ENCODE measurements at regions not wholly inside any gene's neighbourhood (a gene's known extent, or its start where the extent isn't known, plus 50 kb on each side); places are given as distances from the start of the nearest gene placed in this dataset.
"Not testable (repeated sequence)": the region's sequence is repeated elsewhere in the genome, so short reads cannot be mapped to it uniquely, and the experiment has no call there.

DNA sequence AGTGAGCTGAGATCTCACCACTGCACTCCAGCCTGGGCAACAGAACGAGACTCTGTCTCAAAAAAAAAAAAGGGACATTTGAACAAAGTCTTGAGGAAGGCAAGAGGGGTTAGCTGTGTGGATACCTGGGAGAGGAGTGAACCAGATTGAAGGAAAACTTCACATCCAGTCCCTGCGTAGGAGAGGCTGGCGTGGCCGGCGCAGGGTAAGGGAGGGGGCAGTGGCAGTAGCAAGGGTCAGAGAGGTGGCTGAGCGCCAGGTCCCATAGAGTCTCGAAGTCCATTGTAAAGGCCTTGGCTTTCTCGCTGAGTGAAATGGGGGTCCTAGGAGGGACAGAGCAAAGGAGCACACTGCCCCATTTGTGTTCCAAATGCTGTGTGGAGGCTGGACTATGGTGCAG lies 171.8 kb upstream of the WSCD1 start:
- DNase-seq (ENCODE audit: low read depth in 3 of 3): no peak

DNA sequence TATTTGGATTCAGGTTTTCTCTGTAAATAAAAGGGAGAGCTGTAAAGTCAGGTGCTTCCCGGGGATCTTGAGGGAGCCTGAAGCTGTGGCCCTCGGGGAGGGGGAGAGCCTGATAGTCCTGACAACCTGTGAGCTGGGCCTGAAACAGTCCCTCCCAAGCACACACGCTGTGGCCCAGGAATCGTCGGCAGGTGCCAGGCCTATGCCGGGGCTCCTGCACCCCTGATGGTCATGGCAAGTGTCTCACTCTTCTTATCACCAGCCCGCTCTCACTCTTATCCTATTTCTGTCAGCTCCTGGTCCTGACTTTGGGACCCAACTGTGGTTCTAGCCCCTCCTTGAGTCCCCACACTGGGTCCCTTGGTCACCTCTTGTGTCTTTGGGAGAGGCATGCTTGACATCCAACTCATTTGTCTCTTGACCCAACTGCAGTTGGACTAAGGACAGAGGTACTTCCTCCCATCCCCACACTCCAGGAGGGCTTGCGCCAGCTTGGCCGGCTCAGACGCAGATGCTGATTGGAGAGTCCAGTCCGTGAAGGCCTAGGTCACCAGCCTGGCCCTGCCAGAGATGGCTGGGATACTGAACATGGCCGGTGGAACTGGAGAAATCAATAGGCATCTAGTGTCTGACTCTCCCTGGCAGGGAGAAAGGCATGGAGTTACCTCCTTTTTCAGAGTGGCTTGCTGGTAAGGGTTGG lies 170.5 kb upstream of the WSCD1 start:
- DNase-seq (ENCODE audit: low read depth in 3 of 3): no peak

DNA sequence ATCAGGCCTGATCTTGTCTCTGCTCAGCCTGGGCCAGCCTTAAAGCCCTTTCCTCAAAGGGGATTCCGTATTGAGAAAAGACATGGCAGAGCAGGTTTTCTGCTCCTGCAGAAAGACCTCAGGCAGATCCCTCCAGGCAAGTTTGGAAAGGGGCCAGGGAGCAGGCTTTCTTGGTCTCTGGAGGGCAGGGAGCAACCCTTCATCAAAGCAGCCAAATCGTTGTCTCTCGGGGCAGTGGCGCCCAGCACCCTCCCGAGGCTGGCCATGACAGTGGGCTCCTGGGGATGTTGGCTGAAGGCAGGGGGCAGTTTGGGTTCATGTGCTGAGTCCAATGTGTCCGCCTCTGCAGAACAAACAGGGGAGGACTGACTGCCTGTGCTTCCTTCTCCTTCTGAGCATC lies 168.4 kb upstream of the WSCD1 start:
- no peak for DNase-seq (ENCODE audit: low read depth in 3 of 3)

DNA sequence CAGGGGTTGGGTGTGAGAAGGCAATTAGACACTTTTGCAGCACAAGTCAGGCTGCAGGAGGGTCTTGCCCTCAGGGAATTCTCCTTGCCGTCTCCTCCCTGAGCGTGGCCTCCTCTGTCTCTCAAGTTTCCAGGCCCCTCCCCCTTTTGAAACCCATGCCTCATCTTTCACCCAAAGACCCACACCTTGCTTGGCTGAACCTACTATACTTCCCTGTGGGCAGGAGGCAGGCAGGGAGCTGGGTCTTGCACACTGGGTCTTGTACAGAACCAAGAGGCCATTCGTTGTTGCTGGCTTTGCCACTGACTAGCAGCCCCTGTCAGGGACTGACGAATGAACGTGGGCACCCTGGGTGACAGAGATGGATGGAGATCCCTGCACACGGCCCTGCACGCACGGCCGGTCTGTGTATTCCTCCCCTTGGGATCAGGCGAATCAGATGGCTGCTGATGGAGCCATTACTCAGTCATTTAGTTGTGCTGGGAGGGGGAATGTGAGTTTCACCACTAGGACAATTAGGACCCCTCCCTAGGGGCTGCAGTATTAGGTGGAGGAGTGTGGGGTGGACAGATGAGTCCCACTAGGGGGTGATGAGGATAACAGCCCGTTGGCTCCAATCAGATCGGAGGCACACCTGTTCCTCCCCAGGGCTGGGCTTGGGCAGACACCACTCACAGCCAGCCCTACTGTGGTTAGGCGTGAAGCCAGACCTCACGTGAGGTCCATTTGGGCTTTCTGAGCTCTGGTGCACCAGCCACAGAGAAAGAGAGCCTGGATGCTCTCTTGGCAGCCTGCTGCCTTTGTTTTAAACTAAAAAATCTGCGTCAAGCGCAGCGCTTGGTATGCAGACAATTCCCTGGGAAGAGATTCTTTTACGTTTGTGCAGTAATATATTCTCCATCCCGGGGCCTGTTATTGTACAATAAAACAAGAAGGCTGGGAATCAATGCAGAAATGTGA lies 167.7 kb upstream of the WSCD1 start:
- no peak for DNase-seq (ENCODE audit: low read depth in 3 of 3)

DNA sequence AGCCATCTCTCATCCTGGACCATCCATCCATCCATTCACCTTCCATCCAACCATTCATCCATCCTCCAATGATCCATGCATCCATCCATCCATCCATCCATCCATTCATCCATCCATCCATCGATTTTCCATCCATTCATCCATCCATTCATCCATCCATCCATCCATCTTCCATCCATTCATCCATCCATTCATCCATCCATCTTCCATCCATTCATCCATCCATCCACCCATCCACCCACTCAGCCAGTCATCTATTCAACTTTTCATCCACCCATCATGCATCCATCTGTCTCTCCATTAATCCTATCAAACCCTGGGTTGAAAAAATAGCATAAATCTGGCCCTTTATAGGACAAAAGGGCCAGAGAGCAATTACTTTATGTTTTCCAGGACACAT lies 158.3 kb upstream of the WSCD1 start:
- DNase-seq (ENCODE audit: low read depth in 3 of 3): no peak

DNA sequence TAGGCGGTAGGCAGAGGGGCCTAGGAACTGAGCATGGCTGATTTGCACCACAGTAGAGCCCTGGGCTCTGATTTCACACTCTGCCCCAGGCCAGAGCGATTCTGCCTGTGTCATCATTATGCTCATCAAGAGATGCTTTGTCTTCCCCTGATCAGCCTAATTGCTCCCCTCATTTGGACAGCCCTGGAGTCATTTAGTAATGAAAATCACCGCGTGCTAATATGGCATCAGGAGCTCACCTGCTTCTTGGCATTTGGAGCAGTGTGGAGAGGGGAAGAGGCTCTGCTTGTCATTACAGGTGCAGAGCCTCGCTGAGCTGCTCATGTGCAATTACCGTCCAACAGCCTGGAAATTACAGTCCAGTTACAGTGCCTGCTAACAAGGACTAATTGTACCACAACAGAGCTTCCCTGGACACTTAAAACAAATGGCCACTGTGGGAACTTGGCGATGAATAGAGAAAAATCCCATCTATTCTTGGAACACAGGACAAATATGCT lies 157.1 kb upstream of the WSCD1 start:
- DNase-seq (ENCODE audit: low read depth in 3 of 3): no peak

DNA sequence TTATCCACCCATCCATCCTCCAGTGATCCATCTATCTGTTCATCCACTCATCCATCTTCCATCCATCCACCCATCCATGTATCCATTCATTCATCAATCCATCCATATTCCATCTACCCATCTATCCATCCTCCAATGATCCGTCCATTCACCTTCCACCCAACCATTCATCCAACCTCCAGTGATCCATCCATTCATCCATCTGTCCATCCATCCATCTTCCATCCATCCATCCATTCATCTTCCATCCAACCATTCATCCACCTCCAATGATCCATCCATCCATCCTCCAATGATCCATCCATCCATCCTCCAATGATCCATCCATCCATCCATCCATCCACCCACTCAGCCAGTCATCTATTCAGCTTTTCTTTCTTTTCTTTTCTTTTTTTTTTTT lies 156.5 kb upstream of the WSCD1 start:
- no peak for DNase-seq (ENCODE audit: low read depth in 3 of 3)

DNA sequence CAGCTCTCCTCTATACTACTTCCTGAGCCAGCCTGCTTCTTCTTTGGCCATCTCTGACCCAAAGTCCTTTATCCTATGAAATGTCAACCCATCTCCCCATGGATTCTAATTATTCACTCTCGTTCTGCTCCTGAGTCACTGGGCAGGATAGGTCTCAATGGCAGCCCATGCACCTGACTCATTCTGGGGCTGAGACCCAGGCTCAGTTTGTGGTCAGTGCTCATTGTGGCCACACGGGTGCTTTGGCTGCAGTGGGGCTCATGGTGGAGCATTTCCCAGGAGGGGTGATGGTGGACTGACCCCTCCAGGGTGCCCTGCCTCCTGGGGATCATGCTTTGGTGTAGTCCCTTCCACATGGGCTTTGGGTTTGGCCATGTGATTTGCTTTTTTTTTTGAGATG lies 154.8 kb upstream of the WSCD1 start:
- no peak for DNase-seq (ENCODE audit: low read depth in 3 of 3)

DNA sequence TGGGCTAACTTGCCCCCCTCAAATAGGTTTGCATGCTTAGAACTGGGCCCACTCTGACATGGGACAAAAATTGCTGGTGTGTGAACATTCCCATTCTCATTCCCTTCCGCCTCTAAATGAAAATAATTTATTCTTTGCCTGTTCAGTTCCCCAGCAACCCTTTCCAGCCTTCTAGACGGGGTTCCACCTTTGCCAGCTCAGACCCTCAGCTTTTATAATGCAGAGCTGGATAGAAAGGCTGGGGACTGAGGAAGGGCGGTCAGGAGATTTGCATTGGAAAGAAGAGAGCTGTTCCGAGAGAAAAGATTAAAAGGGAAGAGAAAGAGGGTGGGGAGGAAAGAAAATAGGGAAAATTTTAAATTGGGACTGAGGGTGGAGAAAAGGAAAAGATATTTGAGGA lies 151.1 kb upstream of the WSCD1 start:
- DNase-seq (ENCODE audit: low read depth in 3 of 3): no peak

DNA sequence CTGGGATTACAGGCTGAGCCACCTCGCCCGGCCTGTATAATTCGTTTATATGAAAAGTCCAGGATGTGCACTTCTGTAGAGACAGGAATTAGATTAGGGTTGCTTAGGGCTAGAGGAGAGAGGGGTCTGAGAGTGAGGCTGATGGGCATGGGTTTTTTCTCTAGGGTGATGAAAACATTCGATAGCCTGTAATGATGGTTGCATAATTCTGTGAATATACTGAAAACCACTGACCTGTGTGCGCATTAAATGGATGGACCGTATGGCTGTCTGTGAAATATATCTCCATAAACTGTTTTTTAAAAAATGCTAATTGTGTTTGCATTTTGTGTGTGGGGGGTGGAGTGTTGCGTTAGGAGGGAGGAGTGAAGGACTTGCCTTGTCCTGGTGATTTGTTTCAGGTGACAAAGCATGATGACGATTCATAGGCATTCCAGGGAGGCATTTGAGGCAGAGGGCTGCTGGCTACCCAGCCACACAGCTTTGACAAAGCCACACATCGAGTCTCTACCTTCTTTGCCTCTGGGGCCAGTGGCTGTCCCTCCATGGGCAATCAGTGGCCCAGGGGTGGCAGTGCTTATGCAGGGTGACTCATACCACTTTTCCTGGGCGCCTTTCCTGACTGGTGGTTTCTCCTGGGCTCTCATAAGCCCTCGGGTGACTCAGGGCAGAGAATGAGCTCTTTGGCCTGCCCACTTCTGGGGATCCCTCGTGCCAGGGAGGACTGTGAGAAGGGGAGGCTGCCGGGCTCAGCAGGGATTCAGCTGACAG lies 148.5 kb upstream of the WSCD1 start:
- no peak for DNase-seq (ENCODE audit: low read depth in 3 of 3)

DNA sequence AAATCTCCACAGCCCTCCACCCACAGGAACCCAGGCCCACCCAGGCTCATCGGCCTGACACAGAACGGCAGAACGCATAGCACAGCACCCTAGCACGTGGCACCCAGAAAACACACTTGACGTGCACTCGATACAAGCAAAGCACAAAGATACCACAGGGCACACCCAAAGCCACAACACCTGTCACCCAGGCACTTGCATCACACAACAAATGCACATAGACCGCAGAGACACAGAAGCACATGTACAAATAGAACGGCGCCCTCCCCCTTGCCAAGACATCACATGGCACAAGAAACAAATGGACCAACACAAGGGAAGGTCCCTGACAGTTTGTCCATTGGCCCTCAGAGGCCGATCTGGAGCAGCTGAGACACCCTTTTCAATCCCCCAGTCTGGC lies 147.7 kb upstream of the WSCD1 start:
- DNase-seq (ENCODE audit: low read depth in 3 of 3): no peak

DNA sequence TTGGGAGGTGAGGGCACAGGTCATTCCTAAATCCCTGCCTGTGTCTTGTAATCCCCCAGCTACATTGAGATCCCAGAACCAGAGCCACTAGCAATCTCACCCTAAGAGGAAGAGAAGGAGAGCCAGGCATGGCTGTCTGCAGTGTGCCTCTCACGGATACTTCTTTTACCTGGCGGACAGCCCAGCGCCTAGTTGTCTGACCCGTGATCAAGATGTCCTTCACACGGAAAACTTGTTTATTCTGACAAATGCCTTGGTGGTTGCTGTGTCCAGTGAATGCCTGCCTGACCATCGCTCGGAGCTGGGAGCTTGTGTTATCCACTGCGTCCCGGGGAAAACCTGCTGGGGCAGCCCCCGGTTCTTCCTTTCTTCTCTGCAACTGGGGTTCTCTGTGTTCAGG lies 140.5 kb upstream of the WSCD1 start:
- DNase-seq (ENCODE audit: low read depth in 3 of 3): no peak

DNA sequence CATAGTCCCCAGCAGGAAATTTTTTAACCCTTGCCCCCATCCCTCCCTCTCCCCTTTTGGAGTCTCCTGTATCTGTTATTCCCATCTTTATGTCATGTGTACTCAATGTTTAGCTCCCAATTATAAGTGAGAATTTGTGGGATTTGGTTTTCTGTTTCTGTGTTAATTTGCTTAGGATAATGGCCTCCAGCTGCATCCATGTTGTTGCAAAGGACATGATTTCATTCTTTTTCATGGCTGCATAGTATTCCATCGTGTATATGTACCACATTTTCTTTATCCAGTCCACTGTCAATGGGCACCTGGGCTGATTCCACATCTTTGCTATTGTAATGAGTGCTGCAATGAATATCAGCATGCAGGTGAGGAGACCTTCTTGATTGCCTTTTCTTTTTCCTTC lies 139.6 kb upstream of the WSCD1 start:
- not testable (repeated sequence) for DNase-seq (ENCODE audit: low read depth in 3 of 3)

DNA sequence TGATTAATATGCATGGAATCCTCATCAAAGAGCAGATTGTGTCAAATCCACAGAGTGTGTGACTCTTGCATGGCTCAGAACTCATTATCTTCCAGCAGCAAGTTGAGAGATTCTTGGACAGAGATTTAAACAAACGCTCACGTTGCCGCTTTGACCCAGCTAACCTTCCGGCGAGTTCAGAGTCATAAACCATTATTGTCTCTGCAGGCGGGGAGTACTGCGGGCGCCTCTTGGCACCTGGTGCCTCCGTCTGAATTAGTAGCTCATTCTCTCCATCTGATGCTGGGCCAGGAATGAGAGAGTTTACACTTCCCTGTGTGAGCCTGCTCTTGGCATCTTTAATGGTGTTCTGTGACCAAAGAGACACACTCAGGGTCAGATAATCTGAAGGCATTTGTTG lies 138.6 kb upstream of the WSCD1 start:
- no peak for DNase-seq (ENCODE audit: low read depth in 3 of 3)

DNA sequence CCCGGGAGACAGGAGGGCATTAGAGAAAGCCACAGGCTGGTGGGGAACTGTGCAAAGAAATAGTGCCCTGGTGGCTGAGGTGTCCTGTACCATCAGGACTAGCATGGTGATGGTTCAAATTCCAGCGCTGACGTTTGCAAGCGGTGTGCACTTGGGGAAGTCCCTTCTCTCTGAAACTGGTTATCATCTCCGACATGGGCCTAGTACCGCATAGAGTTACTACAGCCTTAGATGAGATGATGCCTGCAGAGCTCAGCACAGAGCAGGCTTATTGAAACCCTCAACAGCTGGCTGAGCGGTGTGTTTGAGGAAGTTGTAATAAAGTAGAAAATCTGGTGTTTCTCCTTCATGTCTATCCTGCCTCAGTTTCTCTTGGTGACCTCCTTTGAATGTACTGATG lies 136.7 kb upstream of the WSCD1 start:
- DNase-seq (ENCODE audit: low read depth in 3 of 3): no peak

DNA sequence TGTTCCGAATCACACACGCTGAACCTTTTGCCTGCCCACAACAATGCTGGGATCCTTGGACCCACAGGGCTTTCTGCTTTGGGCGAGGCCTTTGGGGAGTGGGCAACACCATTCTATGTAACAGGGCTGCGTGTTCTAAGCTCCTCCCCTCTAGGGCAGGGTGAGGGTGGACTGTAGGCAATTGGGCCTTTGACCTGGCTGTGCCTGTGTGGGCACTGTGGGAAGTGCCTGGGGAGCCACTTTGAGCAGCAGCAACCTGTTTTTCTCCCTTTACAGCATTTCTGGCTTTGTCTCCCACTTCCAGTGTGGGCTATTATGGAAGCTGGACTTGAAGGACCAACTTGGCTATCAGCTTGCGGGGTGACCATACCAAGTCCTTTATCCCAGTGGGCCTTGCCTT lies 128.9 kb upstream of the WSCD1 start:
- no peak for DNase-seq (ENCODE audit: low read depth in 3 of 3)

DNA sequence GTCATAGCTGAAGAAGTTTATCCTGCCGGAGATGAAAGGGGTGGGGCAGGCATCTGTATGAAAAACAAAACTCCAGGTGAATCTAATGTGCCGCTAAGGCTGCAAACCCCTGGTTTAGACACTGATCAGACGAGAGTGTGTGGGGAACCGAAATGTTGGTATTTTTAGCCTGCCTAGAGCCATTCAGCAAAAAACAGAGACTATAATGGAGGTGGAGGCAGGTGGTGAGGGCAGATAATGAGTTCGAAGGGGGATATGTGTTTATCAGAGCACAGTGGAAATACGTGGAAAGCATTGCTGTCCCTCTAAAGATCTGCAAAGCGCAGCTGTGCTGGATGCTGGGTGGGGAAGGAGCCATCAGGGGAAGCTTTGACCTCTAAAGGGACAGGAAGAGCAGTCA lies 127.5 kb upstream of the WSCD1 start:
- no peak for DNase-seq (ENCODE audit: low read depth in 3 of 3)

DNA sequence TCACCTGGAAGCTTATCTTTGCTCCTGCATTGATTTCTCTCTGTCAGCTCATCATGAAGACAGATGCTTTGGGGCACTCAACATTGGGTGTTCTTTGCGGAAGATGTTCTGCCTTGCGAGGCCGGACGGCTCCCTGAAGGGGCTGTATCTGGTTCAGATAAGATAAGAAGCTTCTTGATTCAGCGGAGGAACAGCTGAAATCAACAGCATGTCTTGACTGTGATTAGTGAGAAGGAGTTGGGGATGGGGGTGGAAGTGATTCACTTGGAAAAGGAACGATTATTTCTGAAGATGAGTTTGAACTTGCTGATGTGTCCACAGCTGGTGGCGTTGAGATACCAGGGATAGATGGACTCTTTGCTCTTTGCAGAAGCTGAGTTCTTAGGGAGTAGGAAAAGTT lies 126.9 kb upstream of the WSCD1 start:
- no peak for DNase-seq (ENCODE audit: low read depth in 3 of 3)

DNA sequence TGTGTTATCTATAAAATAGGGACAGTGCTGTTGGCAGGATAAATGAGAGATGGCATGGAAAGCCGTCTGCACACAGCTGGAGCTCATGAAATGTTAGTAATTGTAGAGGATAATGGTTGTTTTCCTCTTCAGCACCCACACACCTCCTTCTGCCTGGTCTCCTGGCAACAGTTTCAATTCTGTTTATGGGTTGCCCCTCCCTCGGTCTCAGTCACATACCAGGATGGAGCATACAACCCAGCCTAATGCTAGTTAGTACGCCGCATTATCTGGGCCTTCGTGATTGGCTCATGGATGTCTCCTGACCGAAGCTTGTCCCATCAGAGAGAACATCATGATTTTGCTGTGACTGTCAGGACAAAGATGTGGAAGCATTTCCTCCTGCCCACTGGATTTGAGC lies 126.2 kb upstream of the WSCD1 start:
- DNase-seq (ENCODE audit: low read depth in 3 of 3): no peak

DNA sequence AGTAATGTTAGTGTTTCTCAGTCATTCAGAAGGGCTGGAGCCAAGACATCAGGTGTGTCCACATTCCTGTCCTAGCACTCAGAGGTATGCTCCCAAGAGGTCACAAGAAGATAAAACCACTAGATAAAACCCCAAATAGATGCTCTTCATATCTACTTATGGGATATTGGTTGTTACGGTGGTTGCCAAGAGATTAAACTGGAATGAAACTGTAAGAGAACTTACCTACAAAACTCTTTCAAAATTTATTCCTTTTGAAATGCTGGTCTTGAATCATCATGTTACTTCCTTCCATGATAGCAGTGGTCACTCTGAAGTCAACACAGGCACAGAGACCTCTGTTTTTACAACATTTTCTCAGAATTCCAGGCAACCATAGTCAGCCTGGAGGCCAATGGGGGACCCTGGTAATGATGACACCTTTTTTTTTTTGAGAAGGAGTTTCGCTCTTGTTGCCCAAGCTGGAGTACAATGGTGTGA lies 122.4 kb upstream of the WSCD1 start:
- no peak for DNase-seq (ENCODE audit: low read depth in 3 of 3)

DNA sequence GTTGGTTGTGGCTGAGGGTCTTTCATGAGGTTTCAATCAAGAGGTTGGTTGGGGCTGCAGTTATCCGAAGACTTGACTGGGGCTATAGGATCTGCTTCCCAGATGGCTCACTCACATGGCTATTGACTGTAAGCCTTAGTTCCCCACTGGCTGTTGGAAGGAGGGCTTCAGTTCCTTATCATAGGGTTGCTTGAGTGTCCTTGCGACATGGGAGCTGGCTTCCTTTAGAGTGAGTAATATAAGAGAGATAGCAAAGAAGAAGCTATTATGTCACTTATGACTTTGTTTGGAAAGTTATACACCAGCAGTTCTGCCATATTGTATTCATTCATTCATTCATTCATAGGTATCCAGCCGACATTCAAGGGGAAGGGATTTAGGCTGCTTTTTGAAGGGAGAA lies 121.4 kb upstream of the WSCD1 start:
- DNase-seq (ENCODE audit: low read depth in 3 of 3): no peak

DNA sequence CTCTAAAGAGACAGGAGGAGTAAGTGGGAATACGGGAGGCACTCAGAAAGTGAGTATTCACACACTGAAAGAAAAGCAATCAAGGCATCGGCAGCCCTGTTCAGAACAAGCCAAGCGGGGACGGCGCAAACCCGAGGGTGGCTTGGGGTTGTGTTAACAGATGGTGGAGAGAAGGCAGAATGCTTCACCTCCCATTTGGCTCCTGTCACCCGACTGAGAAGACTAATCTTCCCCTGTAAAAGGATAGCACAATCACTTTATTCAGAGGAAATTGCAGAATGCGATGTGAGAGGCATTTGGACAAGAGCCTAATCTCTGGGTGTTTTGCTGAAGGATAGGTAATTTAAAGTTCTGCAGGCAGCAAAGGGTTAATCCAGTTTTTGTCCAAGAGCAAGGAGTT lies 119.3 kb upstream of the WSCD1 start:
- DNase-seq (ENCODE audit: low read depth in 3 of 3): no peak

Measured in stimulated activated CD4-positive, alpha-beta T cell treated with anti-CD3 and anti-CD28 coated beads, TNF-alpha, amount 100 ng/mL, for 4 hours (primary cell).